HG03196 (cell line): ENCODE measurements at regions not wholly inside any gene's neighbourhood (a gene's known extent, or its start where the extent isn't known, plus 50 kb on each side); places are given as distances from the start of the nearest gene placed in this dataset.
"Not testable (repeated sequence)": the region's sequence is repeated elsewhere in the genome, so short reads cannot be mapped to it uniquely, and the experiment has no call there.

ENCODE experiments used
- ATAC-seq: cut with Tn5 transposase; IDR thresholded peaks from one replicate; pipeline ENCODE4 v1.9.1; 2021; ENCODE audit not compliant: unreplicated experiment

DNA sequence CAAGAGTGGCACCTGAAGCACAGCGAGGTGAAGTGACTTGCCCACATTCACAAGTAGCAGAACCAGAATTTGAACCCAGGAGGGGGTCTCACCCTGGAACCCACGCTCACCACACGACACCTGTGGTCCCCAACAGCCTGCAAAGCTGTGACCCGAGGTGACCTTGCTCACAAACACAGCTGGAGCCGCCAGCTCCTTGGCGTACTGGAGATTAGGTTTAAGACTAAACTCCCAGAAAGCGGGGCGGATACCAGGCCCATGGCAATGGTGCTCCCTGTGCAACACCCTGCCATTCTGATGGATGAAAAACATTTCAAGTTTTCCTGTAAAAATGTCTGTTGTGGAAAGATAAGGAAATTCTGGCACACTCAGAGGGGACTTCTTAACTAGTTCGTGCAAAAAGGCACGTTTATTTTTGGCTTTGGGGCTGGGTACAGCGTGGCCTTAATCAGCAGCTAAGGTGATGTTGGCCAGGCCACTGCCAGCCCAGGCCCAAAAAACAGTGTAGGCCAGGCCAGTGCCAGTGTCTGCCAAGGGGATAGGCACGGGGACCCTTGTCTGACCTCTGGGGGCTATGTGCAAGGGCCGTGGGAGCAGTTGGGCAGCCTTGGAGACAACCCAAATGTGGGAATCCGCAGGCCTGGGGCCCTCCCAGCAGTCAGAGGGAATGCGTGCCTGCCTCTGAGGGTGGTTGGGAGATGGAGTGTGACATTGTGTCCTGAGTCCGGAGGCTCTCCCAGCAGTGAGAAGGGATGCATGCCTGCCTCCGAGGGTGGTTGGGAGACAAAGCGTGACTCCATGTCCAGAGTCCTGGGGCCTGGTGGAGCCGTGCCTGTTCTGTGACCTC is 185.0 kb upstream of the HS6ST1 start:
- no peak for ATAC-seq

DNA sequence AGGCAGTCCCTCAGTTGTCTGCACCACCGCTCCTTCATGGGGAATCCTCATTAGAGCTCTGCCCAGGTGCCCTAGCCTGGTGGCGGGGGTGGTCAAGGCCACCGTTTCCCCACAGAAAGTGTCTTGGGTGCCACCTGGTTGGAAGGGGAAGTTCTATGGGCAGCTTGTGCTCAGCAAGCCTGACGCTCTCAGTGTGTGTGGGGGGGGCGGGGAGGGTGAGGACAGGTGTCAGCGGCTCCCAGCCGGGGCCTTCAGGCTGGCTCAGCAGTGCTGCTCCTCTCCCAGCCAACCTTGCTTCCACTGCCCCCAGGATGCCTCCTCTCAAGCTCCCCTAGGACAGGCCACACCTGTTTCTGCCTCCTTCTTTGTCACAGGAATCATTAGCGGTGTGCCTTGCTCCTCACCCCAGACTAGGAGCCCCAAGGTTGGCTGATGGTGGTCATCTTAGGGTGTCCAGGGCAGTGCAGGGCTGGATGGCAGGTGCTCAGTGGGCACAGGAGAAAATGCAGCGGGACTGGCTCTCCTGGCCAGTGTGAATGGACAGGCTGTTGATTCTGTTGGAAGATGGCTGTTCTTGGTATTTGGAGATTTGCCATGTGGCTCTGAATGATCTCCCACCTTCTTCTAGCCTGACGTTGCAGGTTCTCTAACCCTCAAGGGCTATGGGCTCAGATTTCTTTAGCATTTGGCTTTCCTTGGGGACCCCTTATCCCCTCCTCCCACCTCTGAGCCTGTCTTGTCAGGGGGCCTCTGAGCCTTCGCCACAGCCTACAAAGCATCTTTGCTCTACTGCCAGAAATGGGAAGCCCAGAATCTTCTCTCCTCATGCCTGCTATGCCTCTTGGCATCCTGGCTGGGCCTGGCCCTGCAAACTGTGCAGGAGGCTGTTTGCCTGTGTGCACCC is 185.8 kb upstream of the HS6ST1 start:
- ATAC-seq: no peak

DNA sequence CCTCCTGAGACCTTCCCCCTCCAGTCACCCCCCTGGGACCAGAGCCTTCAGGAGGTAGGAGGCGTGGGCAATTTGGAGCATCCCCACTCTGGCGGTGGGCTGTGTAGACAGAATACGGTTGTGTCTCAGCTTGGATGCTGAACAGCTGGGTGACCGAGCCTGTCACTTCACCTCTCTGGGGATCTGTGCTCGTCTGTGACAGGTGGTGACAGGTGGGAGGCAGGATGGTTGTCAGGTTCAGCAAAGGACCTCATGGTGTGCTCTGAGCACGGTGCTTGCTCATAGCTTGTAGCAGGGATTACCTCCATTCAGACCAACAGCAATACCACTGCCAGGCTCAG is 186.5 kb upstream of the HS6ST1 start:
- no peak for ATAC-seq

DNA sequence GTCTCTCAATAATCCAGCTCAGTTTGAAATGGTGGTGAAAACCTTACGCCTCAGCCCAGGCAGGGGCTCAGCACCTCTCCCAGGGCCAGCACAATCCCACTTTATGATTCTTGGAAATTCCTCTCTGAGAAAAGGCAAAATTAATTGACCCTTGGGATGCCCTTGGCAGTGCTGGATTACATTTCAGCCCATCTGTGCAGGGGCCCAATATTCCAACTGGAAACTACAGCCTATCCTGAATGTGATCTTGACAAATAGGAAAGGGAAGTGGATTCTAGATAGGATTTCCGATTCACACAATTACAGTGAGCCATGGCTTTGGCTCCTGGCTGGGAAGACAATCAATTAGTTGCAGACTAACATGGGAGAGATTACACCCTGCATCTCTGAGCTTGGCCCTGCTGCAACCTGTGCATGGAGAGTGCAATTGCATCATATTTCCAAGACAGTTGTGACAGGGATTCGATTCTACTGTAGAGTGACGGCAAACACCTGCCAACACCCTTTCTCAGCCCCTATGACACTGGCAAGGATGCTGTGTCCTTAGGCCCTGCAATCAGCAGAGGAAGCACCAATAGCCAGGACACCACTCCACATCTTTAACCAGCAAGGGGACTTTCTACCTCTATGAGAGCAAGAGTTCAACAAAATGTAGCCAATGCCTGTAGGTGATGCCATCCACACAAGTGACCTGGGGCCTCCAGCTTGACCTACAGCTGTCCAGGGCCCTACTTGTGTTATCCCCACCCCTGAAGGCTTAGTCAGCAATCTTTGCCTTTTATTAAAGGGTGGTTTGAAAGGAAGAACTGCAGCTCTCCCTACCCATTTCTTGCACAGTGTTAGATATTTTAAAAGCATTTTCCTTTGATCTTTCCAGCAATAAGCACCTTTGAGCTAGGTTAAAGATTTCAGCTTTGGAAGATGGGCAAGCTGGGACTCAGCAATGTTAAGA is 187.2 kb upstream of the HS6ST1 start:
- ATAC-seq: no peak

DNA sequence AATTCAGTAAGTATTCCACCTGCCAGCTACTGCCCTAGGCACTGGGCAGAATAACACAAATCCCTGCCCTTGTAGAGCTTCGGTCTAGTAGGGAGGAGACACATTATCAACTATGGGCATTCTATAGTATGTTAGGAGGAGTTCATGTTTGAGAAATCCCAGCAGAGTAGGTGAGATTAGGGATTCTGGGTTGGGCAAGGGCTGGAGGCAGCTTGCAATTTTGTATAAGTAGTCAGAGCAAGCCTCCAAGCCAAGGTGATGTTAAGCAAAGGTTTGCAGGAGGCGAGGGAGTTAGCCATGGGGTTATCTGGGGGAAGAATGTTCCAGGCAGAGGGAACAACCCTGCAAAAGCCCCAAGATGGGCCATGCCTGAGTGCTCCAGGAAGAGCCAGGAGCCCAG is 187.9 kb upstream of the HS6ST1 start:
- no peak for ATAC-seq

DNA sequence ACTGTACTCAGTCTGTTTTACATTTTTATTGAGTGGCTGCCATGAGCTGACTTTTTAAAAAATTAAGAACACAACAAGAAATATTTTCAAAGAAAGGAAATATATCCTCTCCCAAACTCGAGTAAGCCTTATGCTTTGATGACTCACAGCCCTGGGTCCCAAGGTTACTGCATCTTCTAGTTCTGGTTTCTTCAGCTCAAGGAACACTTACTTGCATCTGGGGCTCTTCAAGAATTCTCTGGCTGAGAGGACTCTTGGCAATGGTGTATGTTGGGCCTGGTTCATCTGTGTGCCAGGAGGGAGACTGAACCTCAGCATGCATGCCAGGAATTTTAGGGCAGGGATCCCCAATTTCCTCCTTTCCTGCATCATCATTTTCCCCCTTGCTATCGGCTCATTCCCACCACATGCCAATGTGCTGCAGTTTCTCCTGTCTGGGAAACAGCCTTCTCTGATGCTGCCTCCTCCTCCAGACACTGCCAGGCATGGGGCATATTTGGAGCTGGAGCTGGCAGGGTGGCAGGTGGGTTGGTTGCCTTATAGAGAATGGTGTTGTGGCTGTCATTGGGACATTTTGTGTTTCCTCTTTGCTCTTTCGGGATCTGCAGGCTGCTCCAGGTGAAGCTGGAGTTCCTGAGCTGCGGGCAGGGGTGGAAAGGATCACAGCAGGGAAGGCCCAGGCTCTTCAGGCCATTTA is 192.2 kb upstream of the HS6ST1 start:
- no peak for ATAC-seq

DNA sequence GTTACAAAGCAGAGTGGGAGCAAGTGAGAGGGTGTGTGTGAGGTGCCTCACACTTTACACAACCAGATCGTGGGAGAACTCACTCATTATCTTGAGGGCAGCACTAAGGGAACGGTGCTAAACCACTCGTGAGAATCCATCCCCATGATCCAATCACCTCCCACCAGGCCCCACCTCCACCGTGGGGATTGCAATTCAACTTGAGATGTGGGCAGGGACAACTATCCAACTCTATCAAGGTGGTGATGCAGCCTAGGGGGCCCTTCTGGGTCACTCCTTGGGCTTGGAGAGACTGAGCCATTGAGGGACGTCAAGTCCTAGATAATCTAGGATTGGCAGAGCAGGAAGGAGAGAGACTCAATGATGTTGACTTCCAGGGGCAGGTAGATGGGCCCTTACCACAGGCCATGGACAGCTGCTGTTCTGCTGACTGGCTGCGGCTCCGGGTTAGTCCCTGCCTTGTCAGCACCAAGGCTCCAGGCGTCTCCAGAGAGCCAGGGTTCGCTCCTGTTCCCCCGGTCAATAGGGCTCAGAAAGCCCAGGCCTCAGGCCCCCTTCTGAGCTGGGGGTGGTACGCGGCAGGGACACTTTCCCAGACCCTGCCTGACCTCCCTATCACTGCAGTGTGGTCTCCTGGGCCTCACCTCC is 193.2 kb upstream of the HS6ST1 start:
- ATAC-seq: no peak

DNA sequence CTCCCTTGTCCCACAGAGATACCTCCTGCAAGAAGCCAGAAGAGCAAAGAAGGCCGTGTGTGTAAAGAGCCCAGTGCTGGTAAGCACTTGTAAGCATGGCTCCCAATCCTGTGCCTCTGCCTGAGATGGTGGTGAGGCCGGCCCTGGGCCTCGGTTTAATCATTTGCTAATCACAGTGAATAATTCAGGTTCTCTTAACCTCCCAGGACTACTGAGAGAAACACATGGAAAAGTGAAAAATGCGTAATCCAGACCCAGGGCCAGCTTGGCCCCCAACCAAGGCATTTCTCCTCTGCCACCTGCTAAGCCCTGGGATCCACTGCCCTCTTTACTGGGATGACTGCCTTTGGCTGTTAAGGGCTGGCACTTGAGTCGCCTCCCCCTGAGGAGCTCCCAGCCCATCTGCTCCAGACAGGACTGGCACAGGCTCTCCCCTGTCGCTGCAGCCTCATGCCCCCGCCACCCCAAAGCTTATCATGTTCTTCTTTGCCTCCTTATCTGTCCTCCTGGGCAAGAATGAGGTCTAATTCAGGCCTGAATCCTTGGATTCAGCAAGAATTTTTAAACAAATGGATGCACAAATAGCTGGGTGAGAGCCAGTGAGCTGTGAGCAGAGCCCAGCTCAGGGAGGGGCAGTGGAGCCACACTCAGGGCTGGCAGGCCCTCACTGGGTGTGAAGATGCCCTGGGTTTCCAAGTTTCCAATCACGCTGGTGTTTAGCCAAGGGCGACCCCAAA is 193.9 kb upstream of the HS6ST1 start:
- no peak for ATAC-seq

DNA sequence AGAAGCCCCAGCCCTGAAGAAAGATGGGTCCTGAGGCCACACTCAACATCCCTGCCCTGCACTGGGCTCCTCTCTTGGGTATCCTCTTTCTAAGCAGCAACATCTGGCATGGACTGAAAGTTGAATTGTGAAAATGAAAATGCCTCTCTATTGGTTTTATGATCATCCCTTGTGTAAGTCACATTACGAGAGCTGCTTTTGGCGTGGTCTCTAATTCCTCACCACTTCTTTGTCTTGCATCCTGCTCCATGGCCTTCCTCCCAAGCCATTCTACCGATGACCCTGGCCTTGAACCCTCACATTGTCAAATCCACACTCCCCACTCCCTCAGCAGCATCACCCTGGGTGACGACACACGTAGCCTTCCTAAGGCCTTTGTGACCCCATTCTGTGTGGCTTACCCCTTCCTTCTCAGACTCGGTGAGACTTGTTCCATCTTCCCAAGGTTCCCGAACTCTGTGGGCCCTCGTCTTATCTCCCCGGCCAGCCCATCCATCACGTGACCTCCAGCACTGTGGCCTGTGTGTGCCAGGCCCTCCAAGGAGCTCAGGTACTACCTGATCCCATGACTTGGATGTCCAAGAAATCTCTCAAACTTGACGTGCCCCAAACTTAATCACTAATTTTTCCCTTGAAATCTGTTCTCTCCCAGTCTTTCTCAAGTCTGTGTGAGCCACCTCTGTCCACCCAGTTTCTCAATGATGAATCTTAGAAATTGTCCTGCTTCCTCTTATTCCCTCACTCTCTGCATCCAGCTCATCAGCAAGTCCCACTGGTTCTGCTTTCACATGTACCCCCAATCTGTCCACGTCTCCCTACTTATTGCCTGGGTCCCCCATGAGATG is 194.7 kb upstream of the HS6ST1 start:
- ATAC-seq: no peak

DNA sequence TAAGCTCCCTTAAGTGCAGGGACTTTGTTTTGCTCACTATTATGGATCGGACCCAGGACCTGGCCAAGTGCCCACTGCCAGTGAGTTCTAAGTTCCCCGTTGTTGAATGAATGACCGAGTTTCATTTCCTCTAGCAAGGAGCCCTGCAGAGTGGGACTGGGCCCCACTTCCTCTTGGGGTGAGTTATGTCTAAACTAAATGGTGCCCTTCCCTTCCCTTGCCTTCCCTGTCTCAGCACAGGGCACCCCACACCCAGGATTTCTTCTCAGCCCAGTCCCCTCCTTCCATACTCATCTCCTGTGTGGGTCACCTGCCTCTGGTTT is 195.3 kb upstream of the HS6ST1 start:
- peak; percentile 71 for ATAC-seq

DNA sequence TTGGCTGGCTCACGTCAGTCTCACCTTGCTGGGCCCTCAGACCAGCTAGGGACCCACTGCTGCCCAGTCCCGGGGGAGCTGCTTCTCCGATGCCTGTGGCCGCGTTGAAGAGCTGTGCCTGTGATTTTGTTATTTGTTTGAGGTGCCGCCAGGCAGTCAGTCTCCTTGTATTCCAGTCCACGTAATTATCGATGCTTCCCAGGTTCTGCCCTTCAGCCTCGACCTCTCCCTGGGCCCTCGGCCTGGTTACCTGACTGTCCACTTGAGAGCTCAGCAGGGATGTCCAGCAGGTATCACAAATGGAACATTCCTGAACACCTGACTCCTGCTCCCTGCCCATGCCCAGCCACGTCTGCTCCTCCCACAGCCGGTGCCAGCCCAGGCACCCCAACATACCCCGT is 195.9 kb upstream of the HS6ST1 start:
- no peak for ATAC-seq

DNA sequence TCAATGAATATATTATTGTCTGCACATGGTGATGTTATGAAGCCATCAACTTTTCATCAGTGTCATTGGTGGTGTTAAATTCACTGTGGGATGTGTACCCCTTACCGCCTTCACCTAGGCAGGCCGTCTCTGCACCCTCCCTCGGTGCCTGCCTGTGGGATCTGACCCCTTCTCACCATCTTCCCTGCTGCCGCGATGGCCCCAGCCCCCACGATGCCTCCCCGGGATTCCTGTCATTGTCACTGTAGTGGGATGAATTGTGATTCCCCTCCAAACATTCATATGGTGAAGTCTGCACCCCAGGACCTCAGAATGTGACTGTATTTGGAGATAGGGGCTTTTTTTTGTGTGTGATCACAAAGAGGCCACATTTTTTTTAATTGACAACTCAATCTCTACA is 198.3 kb upstream of the HS6ST1 start:
- no peak for ATAC-seq

DNA sequence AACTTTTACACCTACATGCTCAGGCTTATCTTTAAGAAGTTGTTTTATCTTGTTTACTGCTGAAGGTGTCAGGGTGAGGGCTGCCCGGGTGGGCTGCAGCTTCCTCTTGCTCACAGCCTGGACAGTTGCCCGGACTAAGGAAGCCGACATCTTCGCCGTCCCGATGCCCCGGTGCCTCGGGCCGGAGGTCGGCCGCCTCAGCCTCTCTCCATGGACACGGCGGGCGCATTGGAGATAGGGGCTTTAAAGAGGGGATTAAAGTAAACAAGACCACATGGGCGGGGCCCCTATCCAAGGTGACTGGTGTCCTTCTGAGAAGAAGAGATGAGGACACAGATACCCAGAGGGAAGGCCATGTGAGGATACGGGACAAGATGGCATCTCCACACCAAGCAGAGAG is 200.4 kb upstream of the HS6ST1 start:
- not testable (repeated sequence) for ATAC-seq

DNA sequence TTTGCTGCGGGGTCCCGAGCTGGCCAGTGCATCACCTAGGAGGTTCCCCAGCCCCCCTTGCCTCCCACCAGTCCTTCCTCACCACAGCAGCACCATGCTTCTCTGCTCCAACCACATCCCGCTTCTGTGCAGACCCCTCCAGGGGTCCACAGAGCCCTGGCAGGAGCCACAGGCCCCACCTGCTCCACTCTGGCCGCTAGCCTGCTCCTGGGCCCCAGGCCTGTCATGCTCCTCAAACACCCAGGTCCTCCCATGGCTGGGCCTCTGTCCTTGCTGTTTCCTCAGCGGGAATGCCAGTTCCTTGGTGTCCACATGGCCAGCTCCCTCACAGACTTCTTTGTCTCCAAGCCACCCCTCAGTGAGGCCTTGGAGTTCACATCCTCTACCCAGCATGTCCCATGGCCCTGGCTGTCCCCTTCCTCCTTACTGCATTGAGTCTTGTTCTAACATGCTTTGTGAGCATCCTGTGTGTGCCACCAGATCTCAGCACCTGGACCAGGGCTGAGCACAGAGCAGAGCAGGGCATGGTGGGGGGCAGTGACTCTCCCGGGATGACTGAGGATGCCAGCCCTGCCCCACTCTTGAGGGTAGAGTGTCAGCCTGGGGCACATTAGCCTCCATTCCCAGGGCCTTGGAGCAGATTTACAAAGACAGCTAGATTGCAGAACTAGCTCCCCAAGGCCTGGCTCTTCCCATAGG is 201.0 kb upstream of the HS6ST1 start:
- no peak for ATAC-seq

DNA sequence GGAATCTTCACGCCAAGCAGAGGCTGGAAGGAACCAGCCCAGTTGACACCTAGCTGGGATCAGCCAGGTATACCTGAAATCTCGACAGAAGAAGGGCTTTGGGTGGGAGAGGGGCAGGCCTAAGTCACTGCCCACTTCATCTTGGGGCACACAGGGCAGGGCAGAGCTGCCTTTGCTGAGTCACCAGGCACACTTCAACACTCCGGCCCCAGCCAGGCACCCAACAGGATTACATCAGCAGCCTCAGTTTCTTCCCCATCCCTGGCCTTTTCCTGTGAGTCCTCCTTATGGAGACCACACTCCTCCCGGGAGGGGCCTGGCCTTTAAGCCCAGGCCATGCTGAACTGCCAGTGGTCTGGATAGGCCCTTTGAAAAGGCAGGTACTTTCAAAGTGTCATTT is 201.7 kb upstream of the HS6ST1 start:
- no peak for ATAC-seq

DNA sequence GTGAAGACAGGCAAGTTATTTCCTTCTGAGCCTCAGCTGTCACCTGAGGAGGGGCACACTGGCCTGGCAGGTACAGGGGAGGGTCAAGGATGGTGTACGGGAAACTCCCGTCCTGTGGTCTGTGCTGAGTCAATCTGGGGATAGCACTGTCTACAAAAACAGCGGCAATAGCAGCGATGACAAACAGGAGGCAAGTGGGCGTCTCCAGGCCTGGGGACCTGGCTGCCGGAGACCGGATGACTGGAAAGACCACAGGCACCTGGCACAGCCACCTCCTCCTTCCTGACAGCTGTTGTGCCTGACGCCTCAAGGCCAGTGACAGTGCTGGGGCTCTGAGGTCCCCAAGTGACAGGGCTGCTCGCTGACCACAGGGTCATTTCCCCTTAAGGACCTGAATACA is 202.1 kb upstream of the HS6ST1 start:
- peak; percentile 83 for ATAC-seq

DNA sequence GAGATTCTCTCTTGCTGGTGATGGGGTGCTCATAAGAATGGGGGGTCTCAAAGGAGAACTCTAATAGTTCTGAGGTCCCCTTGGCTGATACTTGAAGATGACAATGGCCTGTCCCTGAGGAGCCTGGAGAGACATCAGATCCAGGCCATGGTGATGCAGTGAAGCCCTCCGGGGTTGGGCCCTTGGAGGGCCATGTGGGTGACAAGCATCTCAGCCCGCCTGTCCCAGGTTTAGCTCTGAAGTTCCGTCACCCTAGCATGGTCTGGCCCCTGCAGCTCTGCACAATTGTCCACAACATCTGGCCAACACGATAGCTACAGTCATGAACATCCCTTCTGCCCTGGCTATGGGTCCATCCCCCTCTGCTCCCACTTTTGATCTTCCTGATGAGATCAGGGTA is 202.8 kb upstream of the HS6ST1 start:
- no peak for ATAC-seq

DNA sequence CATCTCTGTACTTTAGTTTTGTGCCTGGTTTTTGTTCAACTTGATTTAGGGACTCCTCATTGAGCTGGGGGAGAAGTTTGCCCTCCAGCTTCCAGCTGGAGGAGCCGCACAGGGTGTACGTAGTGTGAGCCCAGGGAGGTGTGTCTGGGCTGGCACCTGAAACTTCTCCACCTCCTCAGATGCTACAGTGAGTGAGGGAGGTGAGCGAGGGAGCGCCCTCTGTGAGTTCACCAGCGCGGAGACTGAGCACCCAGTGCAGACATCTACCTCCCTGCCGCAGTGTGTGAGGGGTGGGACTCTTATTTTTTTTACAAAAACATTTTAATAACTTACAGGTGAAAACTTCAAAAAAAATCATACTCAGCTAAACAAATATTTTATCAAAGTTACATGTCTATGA is 204.2 kb upstream of the HS6ST1 start:
- ATAC-seq: no peak
